ENCODE measurements at regions not wholly inside any gene's neighbourhood (a gene's known extent, or its start where the extent isn't known, plus 50 kb on each side); places are given as distances from the start of the nearest gene placed in this dataset.

DNA sequence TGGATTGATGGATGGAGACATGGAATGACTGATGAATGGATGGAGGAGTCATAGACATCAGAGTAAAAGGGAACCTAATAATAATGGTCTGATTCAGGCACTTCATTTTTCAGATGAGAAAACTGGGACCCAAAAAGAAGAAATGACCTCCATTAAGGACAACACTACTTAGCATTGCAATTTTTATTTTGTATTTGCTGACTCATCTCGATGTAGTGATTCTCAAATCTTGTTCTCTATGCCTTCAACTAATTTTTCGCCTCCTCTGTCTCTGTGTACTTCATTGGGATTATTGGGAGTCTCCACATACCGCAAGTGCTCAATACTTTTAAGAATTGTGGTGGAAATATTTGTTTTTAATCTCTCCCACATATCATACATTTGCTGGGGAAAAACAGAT lies 446.2 kb upstream of the FSHR start:
- Histone ChIP-seq H3K9ac (ENCODE audit: low read length) (no peak overlapping the region), H3K4me1 (ENCODE audit: control insufficient read depth in 2 of 2, insufficient read depth in 2 of 2, low read length in 2 of 2) (no peaks in the 10 kb centered on the region), H3K36me3 (replicated peaks in 1 of 2; ENCODE audit: control extremely low read depth in 1 of 2, control insufficient read depth in 1 of 2, extremely low read depth in 1 of 2, insufficient read depth in 2 of 2, low read length in 1 of 2) (no peaks in the 10 kb centered on the region), H2AFZ (ENCODE audit: insufficient read depth, low read depth, low read length, poor library complexity, severe bottlenecking) (no peak overlapping the region), H3K4me3 (ENCODE audit: control extremely low read depth in 1 of 5, extremely low read depth in 1 of 5, insufficient read depth in 1 of 5, low read depth in 2 of 5, low read length in 4 of 5) (no peak overlapping the region), H3K27me3 (replicated peaks in 1 of 4; ENCODE audit: control extremely low read depth in 1 of 4, control insufficient read depth in 3 of 4, insufficient read depth in 4 of 4, low read length in 3 of 4) (no peaks in the 10 kb centered on the region), H4K20me1 (ENCODE audit: control insufficient read depth, insufficient read depth, low read length, poor library complexity, severe bottlenecking) (no peaks in the 10 kb centered on the region), H3K4me2 (replicated peaks; ENCODE audit: low read depth, low read length, poor library complexity, severe bottlenecking) (no peak overlapping the region), H3K9me3 (ENCODE audit: control extremely low read depth in 1 of 3, control insufficient read depth in 2 of 3, insufficient read depth in 1 of 3, low read length in 2 of 3) (no peaks in the 10 kb centered on the region), H3K79me2 (ENCODE audit: control insufficient read depth, insufficient read depth, low read length) (no peaks in the 10 kb centered on the region), H3K27ac (ENCODE audit: low read length in 2 of 2) (no peak overlapping the region)
- ATAC-seq (ENCODE audit: low read depth) (no peak), DNase-seq (no peak)
- no peak for TF ChIP-seq EZH2 (IDR thresholded peaks at IDR 0.05; ENCODE audit: borderline replicate concordance, insufficient read depth, low read depth, low read length, poor library complexity, severe bottlenecking)
- TF ChIP-seq, protein P1, sequence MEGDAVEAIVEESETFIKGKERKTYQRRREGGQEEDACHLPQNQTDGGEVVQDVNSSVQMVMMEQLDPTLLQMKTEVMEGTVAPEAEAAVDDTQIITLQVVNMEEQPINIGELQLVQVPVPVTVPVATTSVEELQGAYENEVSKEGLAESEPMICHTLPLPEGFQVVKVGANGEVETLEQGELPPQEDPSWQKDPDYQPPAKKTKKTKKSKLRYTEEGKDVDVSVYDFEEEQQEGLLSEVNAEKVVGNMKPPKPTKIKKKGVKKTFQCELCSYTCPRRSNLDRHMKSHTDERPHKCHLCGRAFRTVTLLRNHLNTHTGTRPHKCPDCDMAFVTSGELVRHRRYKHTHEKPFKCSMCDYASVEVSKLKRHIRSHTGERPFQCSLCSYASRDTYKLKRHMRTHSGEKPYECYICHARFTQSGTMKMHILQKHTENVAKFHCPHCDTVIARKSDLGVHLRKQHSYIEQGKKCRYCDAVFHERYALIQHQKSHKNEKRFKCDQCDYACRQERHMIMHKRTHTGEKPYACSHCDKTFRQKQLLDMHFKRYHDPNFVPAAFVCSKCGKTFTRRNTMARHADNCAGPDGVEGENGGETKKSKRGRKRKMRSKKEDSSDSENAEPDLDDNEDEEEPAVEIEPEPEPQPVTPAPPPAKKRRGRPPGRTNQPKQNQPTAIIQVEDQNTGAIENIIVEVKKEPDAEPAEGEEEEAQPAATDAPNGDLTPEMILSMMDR (IDR thresholded peaks at IDR 0.05) = no peak
- Mint-ChIP-seq H3K4me3 (no peak overlapping the region), H3K4me1 (no peaks in the 10 kb centered on the region), H3K9me3 (ENCODE audit: insufficient read depth) (no peaks in the 10 kb centered on the region), H3K27ac (no peak overlapping the region), H3K27me3 (no peaks in the 10 kb centered on the region)
- ChIA-PET CTCF (no interaction called here), POLR2A (no interaction called here)
- intact Hi-C loops (cut with micrococcal nuclease) = no loop called here
- WGBS (ENCODE audit: insufficient coverage) = no CpG with 5 or more reads among the region's 3 CpGs

DNA sequence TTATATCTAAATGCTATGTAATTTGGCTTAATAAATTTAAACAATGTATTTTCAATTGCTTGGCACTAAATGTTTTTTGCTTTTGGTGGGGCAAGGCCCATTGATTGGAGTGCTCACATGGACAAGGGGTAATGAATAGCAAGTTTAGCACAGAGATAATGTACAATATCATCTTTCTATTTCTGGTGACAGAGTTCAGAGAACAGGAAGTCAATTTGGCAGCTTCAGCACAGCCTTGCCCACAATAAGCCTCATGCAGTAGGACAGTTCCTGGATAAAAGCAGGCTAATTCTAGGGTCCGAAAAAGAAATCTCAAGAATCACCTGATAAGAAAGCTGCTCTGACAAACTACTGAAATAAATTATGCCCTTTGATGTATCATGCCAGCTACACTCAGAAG lies 443.9 kb upstream of the FSHR start:
- no peaks in the 10 kb centered on the region for H3K79me2 ChIP-seq (ENCODE audit: control insufficient read depth, insufficient read depth, low read length)
- TF ChIP-seq EZH2 (IDR thresholded peaks at IDR 0.05; ENCODE audit: borderline replicate concordance, insufficient read depth, low read depth, low read length, poor library complexity, severe bottlenecking) = no peak
- TF ChIP-seq, protein P1 (IDR thresholded peaks at IDR 0.05) = no peak
- POLR2A ChIA-PET = no interaction called here
- H3K4me1 Mint-ChIP-seq = no peaks in the 10 kb centered on the region
- WGBS (ENCODE audit: insufficient coverage) = no CpG with 5 or more reads among the region's 1 CpG
- H3K36me3 ChIP-seq (replicated peaks in 1 of 2; ENCODE audit: control extremely low read depth in 1 of 2, control insufficient read depth in 1 of 2, extremely low read depth in 1 of 2, insufficient read depth in 2 of 2, low read length in 1 of 2) = no peaks in the 10 kb centered on the region
- no peaks in the 10 kb centered on the region for H3K27me3 Mint-ChIP-seq
- CTCF ChIA-PET = no interaction called here
- no peak overlapping the region for H3K27ac Mint-ChIP-seq
- DNase-seq (no peak), ATAC-seq (ENCODE audit: low read depth) (no peak)
- H3K27me3 ChIP-seq (replicated peaks in 1 of 4; ENCODE audit: control extremely low read depth in 1 of 4, control insufficient read depth in 3 of 4, insufficient read depth in 4 of 4, low read length in 3 of 4) = no peaks in the 10 kb centered on the region
- intact Hi-C loops (cut with micrococcal nuclease) = no loop called here
- no peak overlapping the region for H3K9ac ChIP-seq (ENCODE audit: low read length)
- H3K27ac ChIP-seq (ENCODE audit: low read length in 2 of 2) = no peak overlapping the region
- H2AFZ ChIP-seq (ENCODE audit: insufficient read depth, low read depth, low read length, poor library complexity, severe bottlenecking) = no peak overlapping the region
- peaks cover 4% of the 10 kb centered on the region for H3K9me3 Mint-ChIP-seq (ENCODE audit: insufficient read depth)
- H3K4me1 ChIP-seq (ENCODE audit: control insufficient read depth in 2 of 2, insufficient read depth in 2 of 2, low read length in 2 of 2) = no peaks in the 10 kb centered on the region
- peaks cover 0 to 12% (median 0%) of the 10 kb centered on the region in 3 donors for H3K9me3 ChIP-seq (ENCODE audit: control extremely low read depth in 1 of 3, control insufficient read depth in 2 of 3, insufficient read depth in 1 of 3, low read length in 2 of 3)
- no peak overlapping the region for H3K4me3 Mint-ChIP-seq
- H3K4me2 ChIP-seq (replicated peaks; ENCODE audit: low read depth, low read length, poor library complexity, severe bottlenecking) = no peak overlapping the region
- no peak overlapping the region for H3K4me3 ChIP-seq (ENCODE audit: control extremely low read depth in 1 of 5, extremely low read depth in 1 of 5, insufficient read depth in 1 of 5, low read depth in 2 of 5, low read length in 4 of 5)
- H4K20me1 ChIP-seq (ENCODE audit: control insufficient read depth, insufficient read depth, low read length, poor library complexity, severe bottlenecking) = no peaks in the 10 kb centered on the region

Data from B cell (primary cell).